Endodermal cell (in vitro differentiated cells): ENCODE measurements at regions not wholly inside any gene's neighbourhood (a gene's known extent, or its start where the extent isn't known, plus 50 kb on each side); places are given as distances from the start of the nearest gene placed in this dataset.

Source experiments
- DNase-seq: peaks from one replicate; pipeline ENCODE4 v3.0.0-alpha.2; 2017
- H3K27ac ChIP-seq: 2 replicates; pipeline ENCODE4 v1.5.1; 2013; ENCODE audit warnings: mild to moderate bottlenecking, low read depth, low read length, moderate library complexity
- H3K27me3 ChIP-seq: 2 replicates; pipeline ENCODE4 v1.6.1; 2013; ENCODE audit warnings: mild to moderate bottlenecking, low read length, moderate library complexity; ENCODE audit not compliant: insufficient read depth, control insufficient read depth, poor library complexity, severe bottlenecking
- H3K36me3 ChIP-seq: 2 replicates; pipeline ENCODE4 v1.7.0; 2013; ENCODE audit warnings: mild to moderate bottlenecking, low read length, moderate library complexity; ENCODE audit not compliant: control insufficient read depth, insufficient read depth
- H3K4me1 ChIP-seq: one replicate; pipeline ENCODE4 v1.7.0; 2013; ENCODE audit warnings: low read length; ENCODE audit not compliant: control insufficient read depth, insufficient read depth
- H3K4me3 ChIP-seq: 2 replicates; pipeline ENCODE4 v1.5.1; 2013; ENCODE audit warnings: mild to moderate bottlenecking, low read length, moderate library complexity
- H3K9ac ChIP-seq: 2 replicates; pipeline ENCODE4 v1.6.1; 2013; ENCODE audit warnings: mild to moderate bottlenecking, low read length, moderate library complexity; ENCODE audit not compliant: poor library complexity, severe bottlenecking; ENCODE audit errors: extremely low read depth
- H3K9me3 ChIP-seq: 2 replicates; pipeline ENCODE4 v1.6.1; 2013; ENCODE audit warnings: mild to moderate bottlenecking, low read length, moderate library complexity; ENCODE audit not compliant: control insufficient read depth
- H3K27ac Mint-ChIP-seq: 2 replicates; pipeline ENCODE4 v1.8.0; 2020; ENCODE audit warnings: mixed read lengths
- H3K27me3 Mint-ChIP-seq: 2 replicates; pipeline ENCODE4 v1.8.0; 2021; ENCODE audit warnings: mild to moderate bottlenecking, mixed read lengths; ENCODE audit not compliant: insufficient read depth
- H3K36me3 Mint-ChIP-seq: 2 replicates; pipeline ENCODE4 v1.8.0; 2020; ENCODE audit warnings: low read depth, mixed read lengths
- H3K4me1 Mint-ChIP-seq: 2 replicates; pipeline ENCODE4 v1.8.0; 2020; ENCODE audit warnings: mixed read lengths
- H3K4me3 Mint-ChIP-seq: 2 replicates; pipeline ENCODE4 v1.8.0; 2020; ENCODE audit warnings: mild to moderate bottlenecking, moderate library complexity, mixed read lengths
- H3K9me3 Mint-ChIP-seq: 2 replicates; pipeline ENCODE4 v1.8.0; 2020; ENCODE audit warnings: mild to moderate bottlenecking, mixed read lengths
- WGBS, 2 experiments: methylation state at CpG; one replicate each; pipeline versions ENCODE4 v1.1.5 to v1.1.7; 2013; ENCODE audit warnings: missing lambda C conversion rate in 2 of 2, mixed read lengths in 1 of 2; ENCODE audit not compliant: insufficient coverage in 1 of 2, insufficient read length in 1 of 2; 5-methylcytosine and 5-hydroxymethylcytosine counted together
- TF ChIP-seq, protein P1 (sequence below): fragments of 200-600 bp; sonication (generic); conservative IDR thresholded peaks from 2 replicates; pipeline ENCODE4 v1.5.0; 2021; ENCODE audit warnings: antibody characterized with exemption, mild to moderate bottlenecking

DNA sequence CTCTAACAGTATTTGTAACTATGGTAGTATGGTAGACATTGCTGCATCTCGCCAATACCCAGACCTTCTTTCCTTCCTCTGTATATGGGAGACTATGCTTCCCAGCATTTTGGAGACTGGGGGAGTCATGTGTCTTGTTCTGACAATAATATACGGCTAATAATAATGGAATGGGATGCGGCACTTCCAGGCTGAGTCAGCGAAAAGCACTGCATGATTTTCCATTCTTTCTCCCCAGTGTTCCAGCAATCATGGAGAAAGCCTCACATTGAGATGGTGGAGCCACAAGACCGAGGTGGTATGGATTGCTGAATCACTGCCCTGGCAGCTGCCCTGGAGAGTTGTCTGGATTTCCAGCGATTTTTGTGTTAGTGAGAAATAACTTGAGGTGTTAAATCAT lies 77.1 kb upstream of the FIBIN start:
- Histone ChIP-seq H3K4me1 (no peaks in the 10 kb centered on the region), H3K9ac (no peak overlapping the region), H3K27ac (no peak overlapping the region), H3K9me3 (no peaks in the 10 kb centered on the region), H3K4me3 (no peak overlapping the region), H3K27me3 (no peaks in the 10 kb centered on the region), H3K36me3 (no peaks in the 10 kb centered on the region)
- H3K9me3 Mint-ChIP-seq: peaks cover 10% of the 10 kb centered on the region
- WGBS, 2 experiments: 95% methylated on average over 6 of the region's 6 CpGs; no CpG with 5 or more reads in 1 of the 2 experiments
- TF ChIP-seq, protein P1, sequence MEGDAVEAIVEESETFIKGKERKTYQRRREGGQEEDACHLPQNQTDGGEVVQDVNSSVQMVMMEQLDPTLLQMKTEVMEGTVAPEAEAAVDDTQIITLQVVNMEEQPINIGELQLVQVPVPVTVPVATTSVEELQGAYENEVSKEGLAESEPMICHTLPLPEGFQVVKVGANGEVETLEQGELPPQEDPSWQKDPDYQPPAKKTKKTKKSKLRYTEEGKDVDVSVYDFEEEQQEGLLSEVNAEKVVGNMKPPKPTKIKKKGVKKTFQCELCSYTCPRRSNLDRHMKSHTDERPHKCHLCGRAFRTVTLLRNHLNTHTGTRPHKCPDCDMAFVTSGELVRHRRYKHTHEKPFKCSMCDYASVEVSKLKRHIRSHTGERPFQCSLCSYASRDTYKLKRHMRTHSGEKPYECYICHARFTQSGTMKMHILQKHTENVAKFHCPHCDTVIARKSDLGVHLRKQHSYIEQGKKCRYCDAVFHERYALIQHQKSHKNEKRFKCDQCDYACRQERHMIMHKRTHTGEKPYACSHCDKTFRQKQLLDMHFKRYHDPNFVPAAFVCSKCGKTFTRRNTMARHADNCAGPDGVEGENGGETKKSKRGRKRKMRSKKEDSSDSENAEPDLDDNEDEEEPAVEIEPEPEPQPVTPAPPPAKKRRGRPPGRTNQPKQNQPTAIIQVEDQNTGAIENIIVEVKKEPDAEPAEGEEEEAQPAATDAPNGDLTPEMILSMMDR: no peak
- peaks cover 3% of the 10 kb centered on the region for H3K36me3 Mint-ChIP-seq
- H3K27me3 Mint-ChIP-seq: peaks cover 1% of the 10 kb centered on the region
- no peak overlapping the region for H3K4me3 Mint-ChIP-seq
- peaks cover 8% of the 10 kb centered on the region for H3K4me1 Mint-ChIP-seq
- no peak for DNase-seq
- no peak overlapping the region for H3K27ac Mint-ChIP-seq

DNA sequence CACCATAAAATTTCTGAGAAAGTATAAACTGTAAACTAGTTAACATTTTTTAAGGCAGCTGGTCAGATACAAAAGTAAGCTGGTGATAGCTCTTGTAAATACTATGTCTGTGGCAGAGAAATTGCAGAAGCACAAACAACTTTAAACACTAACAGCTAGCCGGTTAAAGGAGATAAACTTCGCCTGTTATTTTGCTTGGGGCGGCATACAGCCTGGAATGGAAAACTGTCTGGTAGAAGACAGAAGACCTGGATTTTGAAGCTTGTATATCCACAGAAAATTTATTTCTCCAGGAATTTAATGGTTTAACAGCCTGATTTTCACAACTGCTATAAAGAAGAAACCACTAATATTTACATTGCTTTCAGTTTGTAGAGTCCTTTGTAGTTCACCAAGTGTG lies 65.3 kb upstream of the FIBIN start:
- Histone ChIP-seq H3K4me3 (no peak overlapping the region), H3K27me3 (peaks cover 37% of the 10 kb centered on the region), H3K27ac (no peak overlapping the region), H3K36me3 (no peaks in the 10 kb centered on the region), H3K4me1 (no peaks in the 10 kb centered on the region), H3K9me3 (peaks cover 11% of the 10 kb centered on the region), H3K9ac (no peak overlapping the region)
- TF ChIP-seq, protein P1: no peak
- 100% methylated on average over 3 of the region's 3 CpGs; no CpG with 5 or more reads in 1 of the 2 experiments for WGBS, 2 experiments
- Mint-ChIP-seq H3K4me3 (no peak overlapping the region), H3K9me3 (peaks cover 10% of the 10 kb centered on the region), H3K27ac (no peak overlapping the region), H3K36me3 (no peaks in the 10 kb centered on the region), H3K27me3 (peaks cover 88% of the 10 kb centered on the region), H3K4me1 (peaks cover 10% of the 10 kb centered on the region)
- no peak for DNase-seq

DNA sequence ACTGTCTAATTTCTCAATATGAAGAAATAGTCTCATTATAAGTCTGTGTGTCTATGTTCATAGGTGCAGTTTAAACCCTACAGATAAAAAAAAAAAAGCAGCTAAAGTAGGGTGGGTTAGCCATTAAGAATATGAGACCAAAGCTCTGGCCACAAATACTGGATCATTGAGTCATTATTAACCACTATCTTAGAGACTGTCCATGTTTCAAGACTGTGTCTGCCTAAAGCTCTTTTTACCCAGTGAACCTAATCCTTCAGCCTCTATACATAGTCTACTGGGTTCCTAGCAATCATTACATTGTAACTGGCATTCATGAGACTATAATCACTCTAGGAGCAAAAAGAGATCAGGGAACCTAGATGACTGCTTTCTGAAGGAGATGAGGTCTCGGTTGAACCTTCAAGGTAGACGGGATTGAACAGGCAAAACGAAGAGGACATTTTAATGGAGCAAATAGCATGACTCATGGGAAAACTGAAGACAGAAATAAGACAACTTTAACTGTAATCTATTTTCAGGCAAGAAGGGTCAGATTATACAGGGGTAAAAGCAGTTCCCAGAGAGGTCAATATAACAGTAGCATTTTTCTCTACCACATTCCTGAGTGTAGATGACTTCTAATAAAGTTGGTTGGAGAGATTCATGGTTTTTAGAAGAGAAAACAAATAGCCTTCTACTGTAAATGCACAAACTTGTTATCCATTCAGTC lies 64.0 kb upstream of the FIBIN start:
- Histone ChIP-seq H3K36me3 (no peaks in the 10 kb centered on the region), H3K4me1 (no peaks in the 10 kb centered on the region), H3K27me3 (peaks cover 42% of the 10 kb centered on the region), H3K27ac (no peak overlapping the region), H3K9ac (no peak overlapping the region), H3K9me3 (peaks cover 19% of the 10 kb centered on the region), H3K4me3 (no peak overlapping the region)
- 90 to 100% methylated on average over 2 to 3 of the region's 3 CpGs for WGBS, 2 experiments
- Mint-ChIP-seq H3K36me3 (no peaks in the 10 kb centered on the region), H3K27ac (no peak overlapping the region), H3K9me3 (peaks cover 10% of the 10 kb centered on the region), H3K27me3 (peaks cover 88% of the 10 kb centered on the region), H3K4me1 (peaks cover 10% of the 10 kb centered on the region), H3K4me3 (no peak overlapping the region)
- DNase-seq: no peak
- TF ChIP-seq, protein P1: no peak
